HUES48 (cell line): ENCODE measurements at regions not wholly inside any gene's neighbourhood (a gene's known extent, or its start where the extent isn't known, plus 50 kb on each side); places are given as distances from the start of the nearest gene placed in this dataset.

Experiments used
- H3K27ac ChIP-seq: one replicate; pipeline ENCODE4 v1.7.0; 2013; ENCODE audit warnings: low read depth, low read length, inconsistent platforms
- H3K27me3 ChIP-seq: 2 replicates; pipeline ENCODE4 v1.6.1; 2013; ENCODE audit warnings: mild to moderate bottlenecking, low read length; ENCODE audit not compliant: control insufficient read depth, insufficient read depth
- H3K36me3 ChIP-seq: 2 replicates; pipeline ENCODE4 v1.6.1; 2013; ENCODE audit warnings: low read length; ENCODE audit not compliant: control insufficient read depth, insufficient read depth
- H3K4me1 ChIP-seq: 2 replicates; pipeline ENCODE4 v1.6.1; 2013; ENCODE audit warnings: mild to moderate bottlenecking, low read length; ENCODE audit not compliant: control insufficient read depth, insufficient read depth
- H3K4me3 ChIP-seq: 2 replicates; pipeline ENCODE4 v1.5.1; 2013; ENCODE audit warnings: mild to moderate bottlenecking, low read depth, low read length
- H3K9ac ChIP-seq: 2 replicates; pipeline ENCODE4 v1.6.1; 2013; ENCODE audit warnings: mild to moderate bottlenecking, low read depth, low read length, moderate library complexity
- H3K9me3 ChIP-seq: 2 replicates; pipeline ENCODE4 v1.6.1; 2013; ENCODE audit warnings: low read length; ENCODE audit not compliant: control insufficient read depth, insufficient read depth

DNA sequence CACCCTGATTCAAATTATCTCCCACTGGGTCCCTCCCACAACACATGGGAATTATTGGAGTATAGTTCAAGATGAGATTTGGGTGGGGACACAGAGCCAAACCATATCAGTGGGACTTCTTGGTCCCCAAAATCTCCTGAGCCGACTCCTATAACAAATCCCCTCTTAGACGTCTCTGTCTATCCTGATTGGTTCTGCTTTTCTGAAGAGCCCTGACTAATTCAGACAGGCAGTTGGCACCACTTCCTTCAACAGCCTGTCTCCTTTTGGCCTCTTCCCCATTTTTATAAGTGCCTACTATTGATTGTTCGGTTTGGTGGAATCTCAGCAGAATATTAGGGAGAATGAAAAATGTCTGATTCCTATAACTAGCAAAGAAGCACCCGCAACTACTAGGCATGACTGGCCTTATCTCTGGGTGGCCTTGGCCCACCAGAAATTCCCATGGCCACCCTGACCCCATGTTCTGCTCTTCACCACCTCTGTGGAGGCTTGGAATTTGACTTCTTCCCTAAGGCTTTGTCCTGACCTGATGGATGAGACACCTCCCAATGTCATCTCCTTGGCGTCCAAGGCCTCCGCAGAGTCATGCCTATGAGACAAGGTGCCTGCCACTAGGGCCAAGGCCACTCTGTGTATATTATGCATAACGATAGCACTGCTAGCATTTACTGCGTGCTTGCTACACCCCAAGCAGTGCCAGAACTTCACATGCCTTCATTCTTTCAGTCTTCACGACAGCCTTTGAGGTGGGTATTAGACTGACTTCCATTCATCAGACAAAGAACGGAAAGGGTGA lies 218.9 kb upstream of the COPS8 start:
- H3K27ac ChIP-seq: no peak overlapping the region
- H3K9me3 ChIP-seq: 0 out of 2 replicates have a peak, but pooled peaks cover 10% of the 10 kb centered on the region
- H3K36me3 ChIP-seq: no peaks in the 10 kb centered on the region
- no peaks in the 10 kb centered on the region for H3K4me1 ChIP-seq
- no peak overlapping the region for H3K9ac ChIP-seq
- no peak overlapping the region for H3K4me3 ChIP-seq
- H3K27me3 ChIP-seq: no peaks in the 10 kb centered on the region

DNA sequence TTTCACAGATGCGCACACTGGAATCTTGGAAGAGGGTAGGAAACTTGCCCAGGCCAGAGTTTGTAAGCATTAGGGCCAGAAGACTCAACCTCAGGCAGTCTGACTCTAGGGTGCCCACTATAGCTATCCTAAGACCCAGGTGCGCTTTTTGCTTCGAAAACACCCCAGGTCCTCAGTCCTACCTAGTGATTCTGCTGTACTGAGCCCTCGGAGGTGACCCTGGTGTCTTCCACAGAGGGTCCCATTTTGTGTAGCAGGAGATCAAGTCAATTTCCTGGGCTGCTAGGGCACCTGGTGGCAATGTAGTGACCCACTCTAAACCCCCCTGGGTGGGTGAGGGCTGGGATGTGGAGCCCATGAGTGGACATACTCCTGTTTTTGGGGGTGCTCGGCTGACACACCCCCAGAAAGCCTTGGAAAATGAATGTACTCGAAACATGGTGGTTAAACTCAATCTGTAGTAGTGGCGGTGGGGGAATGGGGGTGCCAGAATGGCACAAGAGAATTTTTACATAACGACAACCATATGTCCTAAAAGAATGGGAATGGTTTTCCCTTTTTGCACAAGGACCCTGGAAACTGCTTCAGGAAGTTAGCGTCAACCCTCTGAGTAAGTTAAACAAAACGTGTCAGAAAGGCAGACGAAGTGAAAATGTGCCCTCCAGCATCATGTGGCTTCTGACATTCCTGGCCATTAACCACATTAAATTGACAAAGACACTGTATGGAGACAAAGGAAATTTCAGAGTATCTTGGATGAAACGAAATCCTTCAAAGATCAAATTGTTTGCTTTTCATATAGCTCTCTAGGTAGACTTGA lies 218.0 kb upstream of the COPS8 start:
- Histone ChIP-seq H3K27ac (no peak overlapping the region), H3K9me3 (0 out of 2 replicates have a peak, but pooled peaks cover 10% of the 10 kb centered on the region), H3K27me3 (no peaks in the 10 kb centered on the region), H3K9ac (no peak overlapping the region), H3K36me3 (no peaks in the 10 kb centered on the region), H3K4me3 (no peak overlapping the region), H3K4me1 (no peaks in the 10 kb centered on the region)

DNA sequence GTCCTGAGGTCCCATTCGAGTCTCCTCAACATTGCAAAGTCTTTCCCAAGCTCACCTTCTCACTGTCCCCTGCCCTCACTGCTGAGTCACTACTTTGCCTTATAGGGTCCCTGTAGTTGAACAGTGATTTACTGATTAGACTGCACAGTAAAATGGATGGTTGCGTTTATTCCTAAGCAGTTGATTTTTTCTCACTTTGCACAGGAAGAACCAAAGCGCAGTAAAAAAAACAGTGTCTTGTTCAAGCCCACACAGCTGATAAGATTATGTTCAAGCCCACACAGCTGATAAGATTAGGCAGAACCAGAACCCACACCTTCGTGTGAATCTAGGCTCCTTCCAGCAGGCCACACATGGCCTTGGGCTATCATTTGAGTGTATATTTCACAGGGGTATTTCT lies 215.3 kb upstream of the COPS8 start:
- Histone ChIP-seq H3K4me3 (no peak overlapping the region), H3K36me3 (no peaks in the 10 kb centered on the region), H3K27me3 (no peaks in the 10 kb centered on the region), H3K4me1 (no peaks in the 10 kb centered on the region), H3K9me3 (0 out of 2 replicates have a peak, but pooled peaks cover 1% of the 10 kb centered on the region), H3K9ac (no peak overlapping the region), H3K27ac (no peak overlapping the region)

DNA sequence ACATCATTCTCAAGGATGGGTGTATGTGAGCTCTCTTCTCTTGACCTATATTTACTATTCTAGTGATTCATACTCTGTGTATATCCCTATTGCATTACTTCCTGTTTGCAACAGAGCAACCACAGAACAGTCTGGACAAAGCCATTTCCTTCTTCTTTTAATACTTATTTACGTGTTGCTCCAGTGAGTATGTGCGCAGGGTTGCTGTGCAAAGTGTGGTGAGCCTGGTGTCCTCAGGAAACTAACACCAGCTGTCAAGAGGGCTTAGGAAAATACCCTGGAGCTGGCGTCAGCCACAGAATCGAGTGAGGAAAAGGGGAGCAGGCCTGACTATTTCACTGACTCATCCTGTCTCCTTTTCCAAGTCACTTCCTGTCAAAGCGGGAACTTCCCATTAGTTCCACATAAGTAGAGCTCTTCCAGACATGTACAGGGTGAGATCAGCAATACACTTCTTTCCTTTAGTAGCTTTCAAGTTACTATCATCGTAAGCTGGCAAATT lies 214.1 kb upstream of the COPS8 start:
- H3K36me3 ChIP-seq: no peaks in the 10 kb centered on the region
- no peaks in the 10 kb centered on the region for H3K27me3 ChIP-seq
- no peak overlapping the region for H3K9ac ChIP-seq
- no peak overlapping the region for H3K27ac ChIP-seq
- no peaks in the 10 kb centered on the region for H3K4me1 ChIP-seq
- no peak overlapping the region for H3K4me3 ChIP-seq
- H3K9me3 ChIP-seq: no peaks in the 10 kb centered on the region

DNA sequence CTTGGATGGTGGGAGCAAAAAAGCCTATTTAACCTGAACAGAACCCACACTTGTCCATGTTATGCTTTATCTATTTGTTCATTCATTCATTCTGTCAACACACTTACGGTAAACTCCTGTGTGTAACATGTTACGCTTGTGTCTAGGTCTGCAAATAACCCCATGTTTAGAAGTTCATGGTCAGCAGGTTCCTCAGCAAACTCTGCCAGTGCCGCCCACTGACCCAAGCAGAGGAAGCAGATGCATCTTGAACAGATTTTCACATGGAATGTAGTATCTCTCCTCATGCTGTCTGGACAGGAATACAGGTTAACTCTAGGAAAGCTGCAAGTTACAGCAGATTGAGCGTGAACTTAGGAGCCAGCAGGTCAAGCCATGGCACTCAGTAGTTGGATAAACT lies 213.7 kb upstream of the COPS8 start:
- H3K9me3 ChIP-seq: no peaks in the 10 kb centered on the region
- no peaks in the 10 kb centered on the region for H3K36me3 ChIP-seq
- no peaks in the 10 kb centered on the region for H3K4me1 ChIP-seq
- no peak overlapping the region for H3K9ac ChIP-seq
- no peaks in the 10 kb centered on the region for H3K27me3 ChIP-seq
- H3K27ac ChIP-seq: no peak overlapping the region
- no peak overlapping the region for H3K4me3 ChIP-seq

DNA sequence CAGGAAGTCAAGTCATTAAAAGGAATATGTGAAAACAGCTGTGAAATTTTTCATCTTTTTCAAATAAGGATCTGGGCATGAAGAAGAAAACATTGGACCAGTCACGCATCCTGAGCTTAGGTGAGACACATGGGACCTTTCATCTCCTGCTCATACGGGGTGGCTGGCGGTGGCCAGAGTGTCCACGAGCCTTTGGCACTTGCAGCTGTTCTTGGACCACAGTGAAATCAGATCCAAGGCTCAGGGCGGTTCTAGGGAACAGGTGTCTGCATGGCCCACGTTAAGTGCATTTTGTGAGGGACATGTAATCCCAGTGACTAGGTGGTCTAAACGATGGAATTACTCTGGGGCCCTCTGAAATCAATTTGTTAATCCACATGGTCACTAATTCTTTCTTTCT lies 212.7 kb upstream of the COPS8 start:
- Histone ChIP-seq H3K9me3 (no peaks in the 10 kb centered on the region), H3K4me3 (no peak overlapping the region), H3K9ac (no peak overlapping the region), H3K36me3 (no peaks in the 10 kb centered on the region), H3K4me1 (no peaks in the 10 kb centered on the region), H3K27me3 (no peaks in the 10 kb centered on the region), H3K27ac (no peak overlapping the region)

DNA sequence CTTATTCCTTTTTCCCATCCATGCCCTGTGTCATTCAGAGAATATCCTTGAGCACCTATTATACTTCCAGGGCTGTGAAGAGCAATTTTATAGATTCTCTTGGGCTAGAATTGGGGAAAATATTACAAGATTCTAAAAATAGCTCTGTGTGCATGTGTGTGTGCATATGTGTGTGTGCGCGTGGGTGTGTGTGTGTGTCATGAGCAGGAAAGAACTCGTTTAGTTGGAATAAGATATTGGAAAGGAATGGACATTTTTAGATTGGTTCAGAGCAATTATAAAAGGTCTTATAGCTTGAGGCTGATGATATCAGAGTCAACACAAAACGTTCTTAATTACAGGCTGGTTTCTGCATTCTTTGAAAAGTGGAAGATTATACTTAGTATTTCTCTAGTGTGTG lies 212.1 kb upstream of the COPS8 start:
- no peak overlapping the region for H3K27ac ChIP-seq
- no peak overlapping the region for H3K4me3 ChIP-seq
- no peaks in the 10 kb centered on the region for H3K4me1 ChIP-seq
- H3K9me3 ChIP-seq: no peaks in the 10 kb centered on the region
- no peaks in the 10 kb centered on the region for H3K36me3 ChIP-seq
- H3K9ac ChIP-seq: no peak overlapping the region
- H3K27me3 ChIP-seq: no peaks in the 10 kb centered on the region

DNA sequence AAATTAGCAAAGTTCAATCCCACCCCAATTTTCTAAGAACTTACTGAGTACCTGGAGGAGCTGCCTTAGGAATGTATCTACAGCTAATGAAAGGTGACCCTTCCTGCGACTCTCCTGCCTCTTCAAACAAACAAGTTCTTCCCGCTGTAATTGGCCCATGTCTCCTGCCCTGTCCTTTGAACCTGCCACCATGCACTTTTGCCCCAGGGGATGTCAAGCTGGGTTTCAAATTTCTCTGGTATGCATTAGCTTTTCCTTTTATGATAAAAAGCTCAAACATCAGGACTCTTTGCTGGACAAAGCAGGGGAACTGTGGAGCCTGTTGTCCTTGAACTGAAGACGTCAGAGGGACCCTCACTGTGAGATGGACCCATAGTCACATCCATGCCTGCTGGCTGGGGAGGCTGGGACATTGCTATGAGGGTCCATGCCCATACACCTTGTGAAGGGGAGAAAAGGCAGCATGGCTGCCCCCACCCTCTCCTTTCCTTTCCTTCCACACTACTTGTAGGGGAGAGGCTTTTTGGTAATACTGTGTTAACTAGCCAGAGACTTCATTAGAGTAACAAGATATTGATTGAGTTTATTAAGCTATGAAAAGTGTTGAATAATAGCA lies 210.7 kb upstream of the COPS8 start:
- no peak overlapping the region for H3K9ac ChIP-seq
- no peaks in the 10 kb centered on the region for H3K27me3 ChIP-seq
- H3K9me3 ChIP-seq: no peaks in the 10 kb centered on the region
- no peak overlapping the region for H3K4me3 ChIP-seq
- no peak overlapping the region for H3K27ac ChIP-seq
- H3K4me1 ChIP-seq: no peaks in the 10 kb centered on the region
- no peaks in the 10 kb centered on the region for H3K36me3 ChIP-seq

DNA sequence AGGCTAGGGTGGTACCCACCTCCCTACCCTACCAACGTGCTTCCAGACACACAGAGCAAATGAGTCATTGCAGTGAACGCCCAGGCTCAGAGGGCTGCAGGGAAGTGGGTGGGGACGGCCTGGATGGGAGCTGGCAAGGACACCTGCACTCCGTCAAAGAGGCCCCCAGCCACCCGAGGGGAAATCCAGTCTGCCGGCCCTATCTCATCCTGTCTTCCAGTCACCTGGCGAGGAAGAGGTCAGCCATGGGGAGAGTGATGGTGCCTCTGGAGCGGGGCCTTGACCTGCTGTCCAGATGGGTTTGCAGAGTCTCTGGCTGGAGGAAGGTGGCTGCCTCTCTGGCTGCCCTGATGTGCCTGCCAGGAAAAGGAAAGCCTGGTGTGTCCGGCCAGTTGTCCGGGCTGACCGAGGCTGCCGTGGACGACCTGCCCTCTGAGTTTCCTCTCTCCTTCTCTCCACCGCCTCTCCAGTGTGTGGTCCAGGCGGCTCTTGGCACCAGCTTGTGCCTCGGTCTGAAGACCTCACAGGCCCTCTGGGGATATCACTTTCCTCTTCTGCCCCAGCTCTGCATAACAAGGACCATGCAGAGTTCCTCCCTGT lies 209.7 kb upstream of the COPS8 start:
- no peak overlapping the region for H3K9ac ChIP-seq
- H3K27ac ChIP-seq: no peak overlapping the region
- no peaks in the 10 kb centered on the region for H3K36me3 ChIP-seq
- H3K27me3 ChIP-seq: no peaks in the 10 kb centered on the region
- H3K4me3 ChIP-seq: no peak overlapping the region
- H3K9me3 ChIP-seq: no peaks in the 10 kb centered on the region
- H3K4me1 ChIP-seq: no peaks in the 10 kb centered on the region

DNA sequence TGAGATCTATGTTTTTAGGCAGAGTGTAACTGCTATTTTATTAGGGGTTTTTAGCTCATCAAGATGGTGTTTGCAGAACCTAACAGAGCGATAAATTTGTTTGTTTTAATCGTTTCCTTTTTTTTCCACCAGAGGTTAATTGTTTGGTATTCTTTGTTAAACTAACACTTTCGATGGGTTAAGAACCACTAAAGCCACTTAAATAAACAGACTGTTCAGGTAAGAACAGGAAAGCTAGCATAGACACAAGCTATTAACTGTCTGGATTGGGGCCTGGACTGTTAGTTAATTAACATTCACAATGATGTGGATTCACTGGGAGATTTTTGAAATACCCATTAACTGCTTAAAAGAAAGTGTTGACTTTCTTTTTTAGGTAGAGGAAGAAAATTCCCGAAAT lies 209.0 kb upstream of the COPS8 start:
- no peaks in the 10 kb centered on the region for H3K36me3 ChIP-seq

More for the DNA sequence above, 209.0 kb upstream of the COPS8 start:
- no peak overlapping the region for H3K27ac ChIP-seq
- H3K4me1 ChIP-seq: no peaks in the 10 kb centered on the region
- H3K9me3 ChIP-seq: no peaks in the 10 kb centered on the region
- no peaks in the 10 kb centered on the region for H3K27me3 ChIP-seq
- H3K9ac ChIP-seq: no peak overlapping the region
- no peak overlapping the region for H3K4me3 ChIP-seq
